ENCODE measurements at regions not wholly inside any gene's neighbourhood (a gene's known extent, or its start where the extent isn't known, plus 50 kb on each side); places are given as distances from the start of the nearest gene placed in this dataset.

GRCh38 chr5:155783791-155784190 lies 543.2 kb upstream of the SGCD start:
- TF ChIP-seq CTCF (IDR thresholded peaks at IDR 0.05; ENCODE audit: insufficient read depth, low read length, poor library complexity, severe bottlenecking) (no peak), EZH2phosphoT487 (conservative IDR thresholded peaks at IDR 0.05; ENCODE audit: low read length) (no peak)
